HG03097 (cell line): ENCODE measurements at regions not wholly inside any gene's neighbourhood (a gene's known extent, or its start where the extent isn't known, plus 50 kb on each side); places are given as distances from the start of the nearest gene placed in this dataset.

Source experiments
- ATAC-seq: cut with Tn5 transposase; IDR thresholded peaks from one replicate; pipeline ENCODE4 v1.9.1; 2021; ENCODE audit not compliant: unreplicated experiment, low FRiP score

DNA sequence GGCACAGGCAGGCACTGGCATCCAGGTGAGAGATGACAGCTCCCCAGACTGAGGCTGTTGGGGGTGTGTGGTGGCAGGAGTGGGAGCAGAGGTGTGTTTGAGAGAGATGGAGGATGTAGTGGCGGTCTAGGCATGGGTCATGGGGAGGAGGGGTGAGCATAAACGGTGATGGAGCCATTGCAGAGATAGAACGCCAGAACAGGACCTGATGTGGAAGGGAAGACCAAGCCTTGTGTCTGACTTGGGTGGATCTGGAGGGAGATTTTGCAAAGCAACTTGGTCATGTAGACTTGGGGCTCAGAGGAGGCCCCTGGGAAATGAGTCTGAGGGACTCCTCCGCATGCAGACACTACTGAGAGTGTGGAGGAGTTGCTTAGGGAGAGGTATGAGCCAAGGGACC is 50.0 kb upstream of the CLDN5 start:
- no peak for ATAC-seq

DNA sequence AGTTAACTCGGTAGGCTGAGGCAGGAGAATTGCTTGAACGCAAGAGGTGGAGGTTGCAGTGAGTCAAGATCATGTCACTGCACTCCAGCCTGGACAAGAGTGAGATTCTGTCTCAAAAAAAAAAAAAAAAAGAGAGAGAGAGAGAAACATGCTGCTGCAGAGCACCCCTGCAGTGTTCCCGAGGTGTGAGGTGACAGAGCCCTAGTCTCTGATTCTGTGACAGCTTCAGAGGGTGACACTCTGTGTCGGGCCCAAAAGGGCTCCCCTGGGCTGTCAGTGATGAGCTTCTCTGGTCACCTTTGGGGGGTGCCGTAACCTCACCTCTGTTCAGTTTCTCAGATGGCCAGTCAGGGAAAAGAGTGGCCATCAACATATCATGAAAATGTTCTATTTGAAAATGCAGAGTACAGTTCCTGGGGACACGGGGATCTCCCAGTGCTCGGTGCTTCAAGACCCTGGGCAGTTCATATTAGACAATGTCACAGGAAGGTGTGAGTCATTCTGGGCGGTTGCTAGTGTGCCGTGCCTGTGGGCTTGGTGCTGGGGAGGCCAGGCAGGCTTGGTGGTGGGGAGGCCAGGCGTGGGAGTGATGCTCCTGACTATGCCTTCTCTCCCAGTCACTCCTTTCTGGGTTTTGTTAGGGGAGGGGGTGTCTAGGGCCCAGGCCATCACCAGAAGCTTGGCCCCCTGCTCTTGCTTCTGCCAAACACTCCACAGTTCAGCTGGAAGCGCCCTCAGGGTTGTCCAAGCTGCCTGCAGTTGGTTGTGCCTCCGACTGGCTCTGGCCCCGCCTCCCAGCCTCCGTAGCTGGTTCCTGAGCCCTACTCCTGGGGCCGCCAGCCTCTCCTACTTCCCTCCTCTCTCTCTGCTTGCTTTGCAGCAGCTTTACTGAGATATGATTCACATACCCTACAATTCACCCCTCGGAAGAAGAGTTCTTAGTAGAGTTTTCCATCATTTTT is 52.5 kb upstream of the CLDN5 start:
- no peak for ATAC-seq

DNA sequence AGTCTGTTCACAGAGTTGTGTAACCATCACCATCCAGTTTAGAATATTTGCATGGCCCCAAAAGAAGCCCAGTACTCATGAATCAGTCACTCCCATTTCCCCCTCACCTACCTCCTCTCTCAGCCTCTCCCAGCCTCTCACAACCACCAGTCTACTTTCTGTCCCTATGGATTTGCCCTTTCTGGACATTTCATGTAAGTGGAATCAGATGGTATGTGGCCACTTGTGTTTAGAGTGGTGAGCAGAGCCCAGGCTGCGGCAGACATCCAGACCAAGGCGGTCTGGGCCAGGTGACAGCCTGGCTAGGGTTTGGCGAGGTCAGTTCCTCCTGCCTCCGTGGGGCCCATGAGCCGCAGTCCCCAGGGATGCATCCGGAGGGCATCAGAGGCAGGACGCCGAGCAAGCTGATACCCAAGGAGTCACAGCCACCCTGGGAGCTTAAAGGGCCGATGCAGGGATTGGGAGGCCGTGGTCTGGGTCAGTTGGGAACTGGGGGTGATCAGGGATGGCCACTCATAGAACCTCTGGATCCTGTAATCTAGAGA is 53.3 kb upstream of the CLDN5 start:
- ATAC-seq, result no peak

DNA sequence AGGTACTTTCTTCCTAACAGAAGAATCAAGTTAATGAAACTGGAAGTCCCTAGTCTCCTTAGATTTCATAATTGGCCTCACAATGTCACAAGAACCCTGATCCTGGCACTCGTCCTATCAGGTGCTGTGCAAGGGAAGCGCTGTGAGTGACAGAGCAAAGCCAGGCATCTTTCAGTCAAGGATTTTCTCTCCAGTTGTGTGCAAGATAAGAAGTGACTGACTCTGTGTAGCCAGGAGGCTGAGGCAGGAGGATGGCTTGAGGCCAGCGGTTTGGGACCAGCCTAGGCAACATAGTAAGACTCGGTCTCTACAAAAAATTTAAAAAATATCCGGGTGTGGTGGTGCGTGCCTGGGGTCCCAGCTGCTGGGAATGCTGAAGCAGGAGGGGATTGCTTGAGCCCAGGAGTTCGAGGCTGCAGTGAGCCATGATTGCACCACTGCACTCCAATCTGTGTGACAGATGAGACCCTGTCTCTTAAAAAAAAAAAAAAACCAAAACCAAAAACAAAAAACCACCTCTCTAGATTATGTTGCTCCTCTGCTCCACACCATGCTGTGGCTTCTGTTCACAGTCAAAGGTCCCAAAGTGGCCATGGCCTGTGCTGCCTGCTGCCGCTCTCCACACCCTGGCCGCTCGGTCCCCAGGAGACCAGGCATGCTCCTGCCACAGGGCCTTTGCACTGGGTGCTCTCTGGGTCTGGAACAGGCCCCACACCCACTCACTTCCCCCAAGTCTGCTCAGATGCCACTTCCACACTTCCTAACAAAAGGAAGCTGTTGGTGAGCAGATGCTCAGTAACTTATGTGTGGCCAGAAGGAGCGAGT is 54.2 kb upstream of the CLDN5 start:
- no peak for ATAC-seq

DNA sequence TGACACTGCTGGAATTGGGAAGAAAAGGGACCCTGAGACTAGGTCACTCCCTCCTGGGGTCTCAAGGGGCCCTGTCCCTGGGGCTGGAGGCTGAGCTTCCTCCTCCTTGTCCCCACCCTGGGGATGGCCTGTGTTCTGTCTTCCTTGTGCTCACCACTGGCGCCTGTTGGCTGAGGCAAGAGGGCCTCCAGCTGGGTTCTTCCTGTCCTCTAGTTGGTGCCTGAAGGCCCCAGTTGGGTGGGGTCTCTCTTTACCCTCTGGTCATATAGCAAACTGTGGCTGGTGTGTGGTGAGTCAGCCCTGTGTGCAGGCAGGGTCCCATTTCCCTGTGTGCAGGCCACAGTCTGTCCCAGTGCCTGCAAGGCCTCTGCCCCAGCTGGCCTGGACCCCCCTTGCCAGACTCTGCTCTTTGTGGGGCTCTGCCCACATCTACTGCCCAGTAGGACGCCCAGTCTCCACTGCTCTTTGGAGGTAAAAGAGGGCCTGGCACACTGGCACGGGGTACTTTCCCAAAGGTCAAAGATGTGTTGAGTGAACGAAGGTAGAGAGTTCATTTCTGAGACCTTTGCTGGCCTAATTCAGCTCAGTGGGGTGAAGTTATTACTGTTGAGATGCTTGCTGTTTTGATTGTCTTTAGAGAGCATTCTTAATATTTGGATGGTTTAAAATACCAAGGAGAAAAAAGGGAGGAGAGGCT is 55.1 kb upstream of the CLDN5 start:
- ATAC-seq, result no peak

DNA sequence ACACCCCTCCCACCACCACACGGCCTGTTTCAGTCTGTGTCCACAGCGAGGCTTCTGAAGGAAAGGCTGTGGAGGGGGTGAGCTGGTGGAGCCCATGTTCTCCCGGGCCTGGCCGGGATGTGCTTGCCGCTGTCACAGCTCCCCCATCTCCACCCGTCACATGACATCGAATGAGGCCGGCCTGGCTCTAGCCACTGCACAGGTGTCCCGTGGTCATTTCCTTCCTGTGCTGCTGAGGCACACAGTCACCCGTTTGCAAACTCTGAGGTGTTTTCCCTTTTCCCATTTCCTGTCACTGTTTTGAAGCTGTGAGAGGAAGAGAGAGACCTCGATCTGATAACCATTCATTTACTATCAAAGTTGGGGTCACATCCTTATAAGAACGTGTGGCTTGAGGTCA is 55.7 kb upstream of the CLDN5 start:
- no peak for ATAC-seq

DNA sequence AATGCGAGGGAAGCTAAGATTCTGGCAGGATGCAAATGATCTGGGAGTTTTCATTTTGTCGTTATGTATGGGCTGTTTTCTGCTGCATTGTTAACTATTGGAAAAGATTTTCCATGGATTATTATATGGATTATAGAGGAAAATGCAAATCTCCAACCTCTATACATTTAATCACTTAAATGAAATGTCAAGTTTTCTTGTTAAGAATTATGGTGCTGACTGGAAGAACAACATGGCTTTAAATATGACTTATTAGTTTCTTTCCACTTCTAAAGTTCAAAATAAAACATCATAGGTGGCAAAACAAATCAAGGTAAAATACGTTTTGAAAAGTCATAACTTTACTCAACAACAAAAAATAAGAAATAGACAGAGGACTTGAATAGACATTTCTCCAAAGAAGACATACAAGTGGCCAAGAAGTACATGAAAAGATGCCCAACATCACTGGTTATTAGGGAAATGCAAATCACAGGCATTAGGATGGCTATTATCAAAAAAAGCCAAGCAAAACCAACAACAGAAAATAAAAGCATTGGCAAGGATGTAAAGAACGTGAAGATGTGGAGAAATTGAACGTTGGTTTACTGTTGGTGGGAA is 56.2 kb upstream of the CLDN5 start:
- no peak for ATAC-seq

DNA sequence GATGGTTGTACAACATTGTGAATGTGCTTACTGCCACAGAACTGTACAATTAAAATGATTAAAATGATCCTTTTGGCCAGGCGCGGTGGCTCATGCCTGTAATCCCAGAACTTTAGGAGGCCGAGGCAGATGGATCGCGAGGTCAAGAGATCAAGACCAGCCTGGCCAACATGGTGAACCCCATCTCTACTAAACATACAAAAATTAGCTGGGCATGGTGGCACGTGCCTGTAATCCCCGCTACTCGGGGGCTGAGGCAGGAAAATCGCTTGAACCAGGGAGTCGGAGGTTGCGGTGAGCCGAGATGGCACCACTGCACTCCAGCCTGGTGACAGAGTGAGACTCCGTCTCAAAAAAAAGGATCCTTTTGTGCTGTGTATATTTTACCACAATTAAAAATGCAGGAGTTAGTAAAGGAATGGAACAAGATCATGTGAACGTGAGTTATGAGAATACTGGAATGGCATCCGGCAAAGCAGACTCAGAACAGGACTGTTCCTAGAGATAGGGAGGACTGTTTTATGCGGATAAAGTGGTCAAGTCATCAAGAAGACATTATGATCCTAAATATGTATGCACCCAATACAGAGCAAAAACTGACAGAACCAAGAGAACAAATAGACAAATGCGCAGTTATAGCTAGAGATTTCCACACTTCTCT is 58.0 kb upstream of the CLDN5 start:
- ATAC-seq, result no peak

DNA sequence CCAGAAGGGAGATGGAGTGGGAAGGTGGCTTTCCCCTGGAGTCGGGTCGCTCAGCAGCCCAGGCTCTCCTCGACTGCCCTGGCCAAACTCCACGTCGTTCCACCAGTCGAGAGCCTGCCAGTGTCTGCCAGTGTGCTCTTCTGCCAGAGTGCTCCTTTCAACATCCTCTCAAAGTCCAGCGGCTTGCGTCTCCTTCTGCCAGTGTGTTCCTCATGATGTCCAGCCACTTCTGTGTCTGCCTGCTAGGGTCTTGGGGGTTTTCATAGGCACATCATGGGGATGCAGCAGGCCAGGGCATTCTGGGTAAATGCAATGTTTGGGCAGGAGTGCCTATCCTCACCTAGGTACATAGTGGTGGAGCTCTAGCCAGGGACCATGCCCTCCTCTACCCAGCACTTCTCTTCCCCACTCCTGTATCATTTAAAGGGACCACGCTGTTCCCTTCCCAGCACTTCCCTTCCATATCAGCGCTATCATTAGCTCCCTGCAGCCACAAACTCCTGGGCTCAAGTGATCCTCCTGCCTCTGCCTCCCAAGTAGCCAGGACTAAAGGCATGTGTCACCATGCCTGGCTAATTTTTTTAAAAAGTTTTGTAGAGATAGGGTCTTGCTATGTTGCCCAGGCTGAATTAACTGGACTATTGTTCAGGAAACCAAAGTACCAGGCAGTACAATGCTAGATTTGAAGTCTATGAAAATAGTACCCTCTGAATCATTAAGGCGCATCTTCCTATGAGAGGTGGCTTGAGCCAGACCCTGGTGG is 62.9 kb upstream of the CLDN5 start:
- no peak for ATAC-seq

DNA sequence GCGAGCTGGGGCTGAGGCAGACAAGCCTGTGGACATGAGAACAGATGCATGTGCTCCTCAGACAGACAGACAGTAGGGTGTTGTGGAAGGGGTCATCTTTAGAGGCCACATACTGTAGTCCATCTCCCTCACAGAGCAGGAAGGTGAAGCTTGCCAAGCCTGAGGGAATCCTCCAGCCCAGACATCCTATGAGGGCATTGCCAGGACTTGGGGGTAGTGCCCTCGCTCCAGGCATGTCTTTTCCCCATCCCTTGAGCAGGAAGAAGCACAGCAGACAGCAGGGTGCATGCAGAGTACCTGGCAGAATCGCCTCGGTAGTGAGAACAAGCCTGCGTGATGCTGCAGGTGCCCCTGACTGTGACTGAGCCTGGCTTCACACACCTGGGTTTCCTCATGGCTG is 66.5 kb upstream of the CLDN5 start:
- no peak for ATAC-seq

DNA sequence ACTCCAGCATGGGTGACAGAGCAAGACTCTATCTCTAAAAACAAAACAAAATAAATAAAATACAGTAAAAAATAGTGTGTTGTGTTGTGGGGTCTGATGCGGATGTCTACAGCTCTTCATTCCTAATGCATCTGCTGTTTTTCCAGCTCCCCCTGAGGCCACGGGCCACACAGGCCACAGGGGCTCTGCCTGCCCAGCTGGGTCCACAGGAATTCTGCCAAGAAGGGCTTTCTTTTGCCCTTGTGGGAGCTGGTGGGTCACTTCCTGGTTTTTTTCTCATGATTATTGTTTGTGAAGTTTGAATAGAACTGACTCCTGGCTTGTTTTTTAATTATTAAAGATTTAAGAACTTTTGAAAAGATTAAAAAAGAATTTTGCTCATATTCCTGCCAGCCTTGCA is 67.4 kb upstream of the CLDN5 start:
- no peak for ATAC-seq

DNA sequence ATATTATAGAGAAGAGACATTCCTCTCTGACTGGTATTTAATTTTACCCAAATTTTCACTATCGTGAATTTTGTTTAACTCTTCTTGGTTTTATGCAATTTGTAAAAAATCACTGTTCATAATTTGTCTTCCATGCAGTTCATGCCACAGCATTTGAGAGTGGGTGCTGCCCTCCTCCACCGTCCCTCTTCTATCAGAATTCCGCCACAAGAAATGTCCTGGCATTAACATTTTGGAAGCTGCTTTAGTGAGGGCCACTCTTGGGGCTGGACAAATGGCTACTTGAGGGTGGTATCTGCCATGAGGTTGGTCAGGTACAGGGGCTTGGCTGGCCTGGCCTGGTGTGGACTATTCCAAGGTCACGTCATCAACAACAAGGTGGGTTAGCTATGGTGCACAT is 68.3 kb upstream of the CLDN5 start:
- no peak for ATAC-seq

DNA sequence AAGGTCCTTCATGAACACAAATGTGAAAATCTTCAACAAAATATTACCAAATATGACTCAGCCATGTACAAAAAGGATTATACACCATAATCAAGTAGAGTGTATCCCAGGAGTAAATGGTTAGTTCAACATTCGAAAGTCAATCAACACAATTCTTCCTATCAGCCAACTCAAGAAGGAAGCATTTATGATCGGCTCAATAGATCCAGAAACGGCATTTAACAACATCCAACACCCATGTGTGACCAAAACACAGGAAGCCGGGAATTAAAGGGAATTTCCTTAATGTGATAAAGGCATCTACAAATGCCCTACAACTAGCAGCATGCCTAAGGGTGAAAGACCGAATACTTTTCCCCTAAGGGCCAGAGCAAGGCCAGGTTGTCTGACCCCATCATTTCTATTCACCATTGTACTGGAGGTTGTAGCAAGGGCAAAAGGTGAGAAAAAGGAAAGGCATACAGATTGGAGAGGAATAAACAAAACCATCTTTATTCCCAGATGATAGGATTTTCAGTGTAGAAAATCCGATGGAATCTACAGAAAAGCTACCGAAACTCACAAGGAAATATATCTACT is 69.9 kb upstream of the CLDN5 start:
- ATAC-seq, result no peak

DNA sequence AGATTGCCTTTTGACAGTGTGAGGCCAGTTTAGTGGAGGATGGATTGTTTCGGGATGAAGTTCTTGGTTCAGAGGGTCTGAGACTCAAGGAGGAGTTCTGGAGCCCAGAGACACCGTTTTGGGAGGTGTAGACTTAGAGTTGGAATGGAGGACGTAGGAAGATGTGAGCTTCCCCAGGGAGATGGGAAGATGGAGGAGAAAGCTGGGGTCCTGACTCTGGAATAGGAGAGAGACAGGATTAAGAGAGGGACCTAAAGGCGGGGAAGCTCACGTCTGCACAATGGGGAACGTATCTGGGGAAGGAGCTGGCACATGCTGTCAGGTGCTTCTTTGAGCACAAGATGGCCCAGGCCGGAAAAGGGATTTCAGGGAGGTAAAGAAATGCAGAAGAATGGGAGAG is 71.3 kb upstream of the CLDN5 start:
- ATAC-seq, result no peak

DNA sequence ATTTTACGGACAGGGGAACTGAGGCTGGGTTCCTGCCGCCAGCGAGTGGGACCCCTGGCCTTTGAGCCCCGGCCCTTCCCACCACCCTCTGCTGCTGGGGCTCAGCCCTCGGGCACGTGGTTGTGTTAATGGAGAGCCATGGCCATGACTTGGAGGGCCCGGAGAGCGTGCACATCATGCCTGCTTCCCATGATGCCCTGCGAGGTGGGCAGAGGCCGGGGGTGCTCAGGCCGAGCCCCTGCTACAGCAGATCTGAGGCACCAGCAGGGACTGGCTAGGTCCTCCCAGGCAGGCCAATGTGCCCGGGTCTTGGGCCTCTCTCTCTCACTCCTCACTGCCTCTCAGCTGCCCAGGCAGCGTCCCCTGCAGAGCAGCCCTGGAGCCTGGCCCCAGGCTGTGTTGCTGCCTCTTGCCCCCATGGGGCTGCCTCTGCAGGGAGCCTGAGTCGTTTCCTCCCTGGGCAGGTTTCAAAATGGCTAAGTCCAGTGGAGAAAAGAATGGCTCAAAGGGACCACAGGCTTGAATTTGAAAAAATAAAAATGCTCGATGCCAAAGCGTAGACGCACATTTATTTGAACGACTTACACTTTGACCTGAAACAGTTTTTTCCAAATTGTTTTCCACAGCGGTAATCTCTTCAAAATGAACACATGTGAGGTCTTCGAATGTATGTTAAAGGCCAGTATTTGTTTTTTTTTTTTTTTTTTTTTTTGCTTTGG is 72.6 kb upstream of the CLDN5 start:
- no peak for ATAC-seq

DNA sequence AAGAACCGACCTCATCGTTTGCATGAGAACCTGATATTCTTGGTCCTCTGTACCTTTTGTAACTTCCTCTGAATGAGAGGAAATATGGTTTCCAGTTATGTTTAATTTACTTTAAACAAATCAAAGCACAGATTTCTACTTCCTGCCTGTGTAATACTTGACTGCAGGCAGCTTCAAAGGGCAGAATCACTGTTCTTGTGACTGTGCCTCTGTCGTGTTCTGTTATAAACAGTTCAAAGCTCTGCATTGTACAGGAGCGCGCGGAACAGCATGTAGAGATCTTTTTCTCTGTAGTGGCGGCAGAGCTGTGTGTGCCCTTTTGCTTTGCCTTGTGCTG is 73.2 kb upstream of the CLDN5 start:
- ATAC-seq, result no peak

DNA sequence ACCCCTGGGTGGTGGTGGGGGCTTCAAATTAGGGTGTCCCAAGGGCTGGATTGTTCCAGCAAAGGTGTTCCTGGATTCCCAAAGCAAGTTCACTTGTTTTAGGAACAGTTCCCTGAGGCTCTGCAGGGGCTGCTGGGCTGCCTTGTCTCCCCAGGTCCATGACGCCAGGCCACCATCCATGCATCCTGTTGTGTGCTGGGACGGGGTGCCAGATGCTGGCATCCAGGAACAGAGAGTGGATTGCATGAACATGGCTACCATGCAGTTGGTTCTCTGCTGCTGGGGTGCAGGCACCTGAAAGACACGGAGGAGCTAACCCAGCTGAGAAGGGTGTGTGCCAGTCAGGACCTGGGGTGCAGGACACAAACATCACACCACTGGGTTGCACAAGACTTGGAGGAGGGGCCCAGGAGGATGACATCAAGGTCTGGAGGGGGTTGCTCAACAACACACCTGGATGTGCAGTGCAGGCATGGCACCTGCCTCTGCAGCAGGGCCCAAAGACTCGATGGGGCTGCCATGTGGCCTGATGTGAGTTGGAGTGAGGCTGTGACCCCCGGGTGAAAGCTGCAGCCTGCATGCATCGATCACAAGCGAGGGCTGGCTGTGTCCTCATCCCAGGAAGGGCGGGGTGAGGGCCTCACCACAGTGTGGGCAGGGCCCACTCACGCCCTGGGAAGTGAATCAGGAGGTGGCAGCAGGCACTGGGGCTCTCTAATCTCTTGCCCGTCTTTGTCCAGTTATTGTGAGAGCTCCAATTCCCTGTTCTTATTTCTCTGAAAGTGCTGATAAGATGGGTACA is 74.0 kb upstream of the CLDN5 start:
- ATAC-seq, result no peak

DNA sequence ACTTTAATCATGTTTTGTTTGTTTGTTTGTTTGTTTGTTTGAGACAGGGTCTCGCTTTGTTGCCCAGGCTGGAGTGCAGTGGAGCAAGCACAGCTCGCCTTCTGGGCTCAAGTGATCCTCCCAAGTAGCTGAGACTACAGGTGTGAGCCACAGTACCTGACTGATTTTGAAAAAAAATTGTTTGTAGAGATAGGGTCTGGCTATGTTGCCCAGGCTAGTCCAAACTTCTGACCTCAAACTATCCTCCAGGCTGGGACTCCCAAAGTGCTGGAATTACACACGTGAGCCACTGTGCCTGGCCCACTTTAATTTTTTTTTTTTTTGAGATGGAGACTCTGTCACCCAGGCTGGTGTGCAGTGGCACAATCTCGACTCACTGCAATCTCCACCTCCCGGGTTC is 74.8 kb upstream of the CLDN5 start:
- ATAC-seq, result no peak
